ENCODE measurements at regions not wholly inside any gene's neighbourhood (a gene's known extent, or its start where the extent isn't known, plus 50 kb on each side); places are given as distances from the start of the nearest gene placed in this dataset.
A peak's percentile ranks its signal among the peaks of the same experiment; 100 is the strongest.

GRCh38 chr2:16076911-16077310 is 136.6 kb downstream of the MYCN start:
- Histone ChIP-seq H3K4ac (ENCODE audit: low read depth, low read length) (no peak overlapping the region), H2AK5ac (ENCODE audit: low read depth, low read length) (no peak overlapping the region), H4K5ac (ENCODE audit: low read depth, low read length) (no peak overlapping the region), H2BK15ac (ENCODE audit: low read depth, low read length) (no peak overlapping the region), H3K9ac (ENCODE audit: low read depth, low read length) (no peak overlapping the region), H3K4me1 (ENCODE audit: control insufficient read depth, insufficient read depth, low read length) (no peaks in the 10 kb centered on the region), H3K27me3 (ENCODE audit: control insufficient read depth, insufficient read depth, low read length) (no peaks in the 10 kb centered on the region), H3K4me3 (ENCODE audit: insufficient read depth, low read depth, low read length) (no peak overlapping the region), H2BK120ac (ENCODE audit: low read depth, low read length) (no peak overlapping the region), H3K18ac (ENCODE audit: low read depth, low read length) (no peak overlapping the region), H2AK9ac (replicated peaks; ENCODE audit: low read depth, low read length, poor library complexity) (no peak overlapping the region), H4K20me1 (ENCODE audit: insufficient read depth, low read length) (no peaks in the 10 kb centered on the region), H3K36me3 (ENCODE audit: control insufficient read depth, insufficient read depth, low read length) (no peaks in the 10 kb centered on the region), H2BK5ac (ENCODE audit: low read depth, low read length, poor library complexity, severe bottlenecking) (no peak overlapping the region), H4K91ac (ENCODE audit: insufficient read depth, low read depth, low read length) (no peak overlapping the region), H3K14ac (replicated peaks; ENCODE audit: low read depth, low read length) (no peak overlapping the region), H2BK20ac (ENCODE audit: low read depth, low read length) (no peak overlapping the region), H3K27ac (ENCODE audit: insufficient read depth, low read length) (no peak overlapping the region), H3K79me1 (ENCODE audit: low read depth in 1 of 2, low read length in 2 of 2) (no peaks in the 10 kb centered on the region), H3K9me3 (ENCODE audit: control insufficient read depth, insufficient read depth, low read length) (peaks cover 44% of the 10 kb centered on the region), H3K4me2 (ENCODE audit: low read depth, low read length) (no peak overlapping the region), H3K23ac (ENCODE audit: low read depth, low read length) (no peak overlapping the region), H3K56ac (ENCODE audit: extremely low read depth, insufficient read depth, low read length) (no peak overlapping the region), H3K9me1 (ENCODE audit: insufficient read depth, low read length) (no peaks in the 10 kb centered on the region), H2AFZ (replicated peaks; ENCODE audit: low read length, poor library complexity) (peak overlapping the region; percentile 49), H4K8ac (ENCODE audit: low read depth in 2 of 2, low read length in 2 of 2) (no peak overlapping the region)
- intact Hi-C loops (cut with micrococcal nuclease), result no loop called here
- CTCF ChIA-PET, result no interaction called here
- ATAC-seq (ENCODE audit: low read depth) (no peak), DNase-seq (no peak)
- in situ Hi-C loops (cut with MboI; ENCODE audit: low sequenced_read_pairs), result no loop called here
- POLR2A ChIA-PET (ENCODE audit: unreplicated experiment), result no interaction called here
- WGBS, 2 experiments (ENCODE audit: extremely low coverage in 2 of 2, insufficient read length in 1 of 2), result 13% methylated on average over 1 of the region's 5 CpGs; no CpG with 5 or more reads in 1 of the 2 experiments
- dilution Hi-C loops (cut with HindIII; ENCODE audit: low sequenced_read_pairs, unreplicated experiment), result no loop called here
- BruUV-seq (replicated peaks), result no TSS peak
- TF ChIP-seq MXI1 (IDR thresholded peaks at IDR 0.05; ENCODE audit: borderline replicate concordance, low read depth, low read length) (no peak), MAZ (IDR thresholded peaks at IDR 0.05; ENCODE audit: borderline replicate concordance, low read depth, low read length) (no peak), ELK1 (IDR thresholded peaks at IDR 0.05; ENCODE audit: borderline replicate concordance, low read depth, low read length) (no peak), BHLHE40 (IDR thresholded peaks at IDR 0.05; ENCODE audit: low read depth, low read length) (no peak), RFX5 (IDR thresholded peaks at IDR 0.05; ENCODE audit: low read depth, low read length) (no peak), CEBPB (IDR thresholded peaks at IDR 0.05; ENCODE audit: low read depth, low read length) (no peak), FOS (IDR thresholded peaks at IDR 0.05; ENCODE audit: low read depth, low read length) (no peak), USF2 (IDR thresholded peaks at IDR 0.05; ENCODE audit: low read depth, low read length) (no peak), POLR2A (IDR thresholded peaks at IDR 0.05; ENCODE audit: low read depth, low read length) (no peak), NFE2L2 (IDR thresholded peaks at IDR 0.05; ENCODE audit: low read depth, low read length) (no peak), SMC3 (IDR thresholded peaks at IDR 0.05; ENCODE audit: low read depth, low read length) (no peak), RCOR1 (IDR thresholded peaks at IDR 0.05; ENCODE audit: insufficient replicate concordance, low read length) (no peak), RAD21 (IDR thresholded peaks at IDR 0.05; ENCODE audit: low read length) (no peak), MAFK (IDR thresholded peaks at IDR 0.05; ENCODE audit: low read depth, low read length) (no peak)

All from IMR-90 (cell line).